ENCODE measurements at regions not wholly inside any gene's neighbourhood (a gene's known extent, or its start where the extent isn't known, plus 50 kb on each side); places are given as distances from the start of the nearest gene placed in this dataset.
A peak's percentile ranks its signal among the peaks of the same experiment; 100 is the strongest.

GRCh38 chr4:125262502-125262901 lies 52.3 kb upstream of the FAT4 start:
- H3K27me3 Mint-ChIP-seq (ENCODE audit: low read depth): no peaks in the 10 kb centered on the region
- H3K9me3 Mint-ChIP-seq (ENCODE audit: low read depth): no peaks in the 10 kb centered on the region
- no peak overlapping the region for H3K27ac Mint-ChIP-seq (ENCODE audit: unreplicated experiment)
- no peak overlapping the region for H3K4me3 Mint-ChIP-seq (ENCODE audit: unreplicated experiment)
- TF ChIP-seq, protein P1, sequence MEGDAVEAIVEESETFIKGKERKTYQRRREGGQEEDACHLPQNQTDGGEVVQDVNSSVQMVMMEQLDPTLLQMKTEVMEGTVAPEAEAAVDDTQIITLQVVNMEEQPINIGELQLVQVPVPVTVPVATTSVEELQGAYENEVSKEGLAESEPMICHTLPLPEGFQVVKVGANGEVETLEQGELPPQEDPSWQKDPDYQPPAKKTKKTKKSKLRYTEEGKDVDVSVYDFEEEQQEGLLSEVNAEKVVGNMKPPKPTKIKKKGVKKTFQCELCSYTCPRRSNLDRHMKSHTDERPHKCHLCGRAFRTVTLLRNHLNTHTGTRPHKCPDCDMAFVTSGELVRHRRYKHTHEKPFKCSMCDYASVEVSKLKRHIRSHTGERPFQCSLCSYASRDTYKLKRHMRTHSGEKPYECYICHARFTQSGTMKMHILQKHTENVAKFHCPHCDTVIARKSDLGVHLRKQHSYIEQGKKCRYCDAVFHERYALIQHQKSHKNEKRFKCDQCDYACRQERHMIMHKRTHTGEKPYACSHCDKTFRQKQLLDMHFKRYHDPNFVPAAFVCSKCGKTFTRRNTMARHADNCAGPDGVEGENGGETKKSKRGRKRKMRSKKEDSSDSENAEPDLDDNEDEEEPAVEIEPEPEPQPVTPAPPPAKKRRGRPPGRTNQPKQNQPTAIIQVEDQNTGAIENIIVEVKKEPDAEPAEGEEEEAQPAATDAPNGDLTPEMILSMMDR (IDR thresholded peaks at IDR 0.05): no peak
- no peak for DNase-seq (ENCODE audit: low spot score)
- no peaks in the 10 kb centered on the region for H3K36me3 Mint-ChIP-seq (ENCODE audit: low read depth)
- H3K4me1 Mint-ChIP-seq (ENCODE audit: low read depth): peaks cover 13% of the 10 kb centered on the region

DNA sequence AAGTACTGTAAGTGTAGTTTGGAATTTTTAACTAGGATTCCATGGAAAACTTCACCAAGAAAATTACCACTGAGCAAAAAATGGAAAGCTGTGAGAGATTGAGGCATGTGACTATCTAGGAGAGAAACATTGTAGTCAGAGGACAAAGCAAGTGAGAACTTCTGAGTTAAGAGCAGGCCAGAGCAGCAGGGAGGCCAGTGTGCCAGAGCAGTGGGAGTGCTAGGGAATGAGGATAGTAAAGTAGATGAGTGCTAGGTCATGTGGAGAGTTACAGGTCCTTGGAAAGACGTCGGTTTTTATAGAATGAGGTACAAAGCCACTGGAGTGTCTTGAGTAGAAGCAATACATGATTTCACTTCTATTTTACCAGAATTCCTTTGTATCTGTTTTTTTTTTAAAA lies 52.7 kb upstream of the FAT4 start:
- Mint-ChIP-seq H3K9me3 (ENCODE audit: low read depth) (no peaks in the 10 kb centered on the region), H3K4me3 (ENCODE audit: unreplicated experiment) (no peak overlapping the region), H3K4me1 (ENCODE audit: low read depth) (peaks cover 9% of the 10 kb centered on the region), H3K27me3 (ENCODE audit: low read depth) (no peaks in the 10 kb centered on the region), H3K36me3 (ENCODE audit: low read depth) (no peaks in the 10 kb centered on the region), H3K27ac (ENCODE audit: unreplicated experiment) (no peak overlapping the region)
- DNase-seq (ENCODE audit: low spot score): no peak
- TF ChIP-seq, protein P1 (IDR thresholded peaks at IDR 0.05): no peak

- H3K4me3 Mint-ChIP-seq (ENCODE audit: unreplicated experiment): no peak overlapping the region
- no peak for DNase-seq (ENCODE audit: low spot score)
These were observed 60.6 kb upstream of the FAT4 start for GRCh38 chr4:125254106-125254505.

DNA sequence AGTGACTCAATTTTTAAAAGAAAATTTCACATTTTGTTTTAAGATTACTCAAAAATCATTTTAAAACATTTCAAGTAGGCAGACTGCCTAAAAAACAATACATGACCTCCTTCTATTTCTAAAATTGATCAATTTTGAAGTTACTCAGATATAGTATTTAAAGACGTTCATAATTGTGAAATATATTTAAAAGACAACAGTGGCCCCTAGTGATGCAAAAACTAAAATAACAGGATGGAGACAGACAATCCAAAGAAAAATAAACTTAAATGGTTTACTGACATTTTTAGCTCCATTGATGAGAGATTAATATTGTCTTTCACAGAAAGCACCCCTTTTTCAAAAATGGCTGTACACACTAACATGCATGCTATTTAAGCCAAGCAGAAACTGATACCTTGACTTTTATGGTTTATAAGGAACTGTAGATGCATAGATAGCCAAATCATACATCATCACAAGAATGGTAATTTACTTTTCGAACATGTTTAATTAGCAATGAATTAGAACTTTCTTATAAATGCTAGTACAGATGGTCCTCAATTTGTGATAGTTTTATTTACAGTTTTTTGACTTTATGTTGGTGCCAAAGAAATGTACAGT lies 69.8 kb upstream of the FAT4 start:
- peaks cover 10% of the 10 kb centered on the region for H3K9me3 Mint-ChIP-seq (ENCODE audit: low read depth)
- TF ChIP-seq, protein P1 (IDR thresholded peaks at IDR 0.05): peak; percentile 91
- H3K36me3 Mint-ChIP-seq (ENCODE audit: low read depth): no peaks in the 10 kb centered on the region
- H3K4me1 Mint-ChIP-seq (ENCODE audit: low read depth): peaks cover 17% of the 10 kb centered on the region
- no peak overlapping the region for H3K4me3 Mint-ChIP-seq (ENCODE audit: unreplicated experiment)
- no peak for DNase-seq (ENCODE audit: low spot score)
- no peak overlapping the region for H3K27ac Mint-ChIP-seq (ENCODE audit: unreplicated experiment)
- H3K27me3 Mint-ChIP-seq (ENCODE audit: low read depth): no peaks in the 10 kb centered on the region

More at GRCh38 chr4:125254106-125254505, 60.6 kb upstream of the FAT4 start:
- H3K27me3 Mint-ChIP-seq (ENCODE audit: low read depth): no peaks in the 10 kb centered on the region
- no peaks in the 10 kb centered on the region for H3K36me3 Mint-ChIP-seq (ENCODE audit: low read depth)
- H3K9me3 Mint-ChIP-seq (ENCODE audit: low read depth): no peaks in the 10 kb centered on the region
- TF ChIP-seq, protein P1 (IDR thresholded peaks at IDR 0.05): no peak
- H3K4me1 Mint-ChIP-seq (ENCODE audit: low read depth): peaks cover 23% of the 10 kb centered on the region
- H3K27ac Mint-ChIP-seq (ENCODE audit: unreplicated experiment): peak overlapping the region; percentile 49

DNA sequence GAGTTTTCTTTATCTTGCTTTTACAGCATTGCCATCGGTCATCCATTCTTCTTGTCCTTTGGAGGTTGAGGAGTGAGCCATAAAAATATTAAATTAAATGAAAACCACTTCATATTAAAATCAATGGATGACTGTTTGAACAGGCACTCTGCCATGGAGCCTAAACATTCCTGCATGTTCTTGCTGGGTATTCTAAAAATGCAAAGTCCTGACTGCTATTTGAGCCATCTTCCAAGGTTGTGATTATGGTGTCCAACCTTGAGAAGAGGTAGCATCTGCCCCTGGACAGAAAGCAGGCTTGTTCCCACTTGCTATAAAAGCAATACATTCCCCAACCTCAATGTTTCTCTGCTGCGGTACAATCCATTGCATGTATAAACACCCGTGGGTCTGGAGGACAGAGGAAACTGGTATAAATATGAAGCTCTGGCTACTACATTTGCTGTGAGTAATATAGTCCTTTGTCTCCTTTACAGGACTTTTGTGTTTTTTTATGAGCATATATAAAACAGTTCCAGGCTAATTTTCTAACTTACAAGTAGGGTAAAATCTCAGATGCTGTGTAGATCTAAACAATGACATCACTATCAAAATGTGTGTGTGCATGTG lies 70.9 kb upstream of the FAT4 start:
- peaks cover 17% of the 10 kb centered on the region for H3K4me1 Mint-ChIP-seq (ENCODE audit: low read depth)
- TF ChIP-seq, protein P1 (IDR thresholded peaks at IDR 0.05): no peak
- DNase-seq (ENCODE audit: low spot score): no peak
- no peak overlapping the region for H3K4me3 Mint-ChIP-seq (ENCODE audit: unreplicated experiment)
- H3K9me3 Mint-ChIP-seq (ENCODE audit: low read depth): peaks cover 10% of the 10 kb centered on the region
- H3K27me3 Mint-ChIP-seq (ENCODE audit: low read depth): no peaks in the 10 kb centered on the region
- H3K36me3 Mint-ChIP-seq (ENCODE audit: low read depth): no peaks in the 10 kb centered on the region
- peak overlapping the region; percentile 38 for H3K27ac Mint-ChIP-seq (ENCODE audit: unreplicated experiment)
